AG09319 (cell line): ENCODE measurements at regions not wholly inside any gene's neighbourhood (a gene's known extent, or its start where the extent isn't known, plus 50 kb on each side); places are given as distances from the start of the nearest gene placed in this dataset.

ENCODE experiments used
- DNase-seq: peaks from one replicate; pipeline ENCODE4 v3.0.0-alpha.2; 2010; ENCODE audit warnings: low read depth; ENCODE audit errors: extremely low read depth
- CTCF ChIP-seq: IDR thresholded peaks from 2 replicates; pipeline ENCODE4 v1.5.1; 2011; ENCODE audit warnings: low read depth, mild to moderate bottlenecking, inconsistent platforms, low read length, moderate library complexity

GRCh38 chr7:13009517-13009916 lies 322.1 kb downstream of the ARL4A start:
- no peak for DNase-seq
- no peak for TF ChIP-seq CTCF

GRCh38 chr7:13014011-13014410 lies 326.6 kb downstream of the ARL4A start:
- no peak for TF ChIP-seq CTCF
- no peak for DNase-seq

- TF ChIP-seq CTCF: no peak
- no peak for DNase-seq
Measured at GRCh38 chr7:13016036-13016581, 328.7 kb downstream of the ARL4A start.

- no peak for DNase-seq
- no peak for TF ChIP-seq CTCF
Measured at GRCh38 chr7:13016592-13017332, 329.3 kb downstream of the ARL4A start.

GRCh38 chr7:13017333-13017857 lies 330.0 kb downstream of the ARL4A start:
- no peak for DNase-seq
- TF ChIP-seq CTCF: no peak

GRCh38 chr7:13017881-13018280 lies 330.4 kb downstream of the ARL4A start:
- TF ChIP-seq CTCF: no peak
- no peak for DNase-seq

- TF ChIP-seq CTCF: no peak
- DNase-seq: no peak
Measured at GRCh38 chr7:13021566-13022300, 334.3 kb downstream of the ARL4A start.
